AG10803 (cell line): ENCODE measurements at regions not wholly inside any gene's neighbourhood (a gene's known extent, or its start where the extent isn't known, plus 50 kb on each side); places are given as distances from the start of the nearest gene placed in this dataset.

Experiments
- DNase-seq: peaks from one replicate; pipeline ENCODE4 v3.0.0; 2010; ENCODE audit warnings: low read depth
- H3K4me3 ChIP-seq: 2 replicates; pipeline ENCODE4 v1.5.1; 2011; ENCODE audit warnings: mild to moderate bottlenecking, low read length, control low read depth
- CTCF ChIP-seq: conservative IDR thresholded peaks from 2 replicates; pipeline ENCODE4 v1.5.1; 2011; ENCODE audit warnings: mild to moderate bottlenecking, low read length, control low read depth, inconsistent platforms

GRCh38 chr18:24585996-24586566 is 125.6 kb downstream of the HRH4 start:
- H3K4me3 ChIP-seq: no peak overlapping the region
- TF ChIP-seq CTCF: no peak
- no peak for DNase-seq

- no peak for TF ChIP-seq CTCF
- H3K4me3 ChIP-seq: no peak overlapping the region
- DNase-seq: no peak
Measured at GRCh38 chr18:24586662-24587360, 126.4 kb downstream of the HRH4 start.

GRCh38 chr18:24588440-24588839 is 128.0 kb downstream of the HRH4 start:
- no peak overlapping the region for H3K4me3 ChIP-seq
- no peak for DNase-seq
- TF ChIP-seq CTCF: no peak

- no peak for DNase-seq
- no peak overlapping the region for H3K4me3 ChIP-seq
- no peak for TF ChIP-seq CTCF
Measured at GRCh38 chr18:24590946-24591345, 130.5 kb downstream of the HRH4 start.

GRCh38 chr18:24593401-24593800 is 133.0 kb downstream of the HRH4 start:
- no peak for DNase-seq
- no peak overlapping the region for H3K4me3 ChIP-seq
- no peak for TF ChIP-seq CTCF

- no peak overlapping the region for H3K4me3 ChIP-seq
- no peak for TF ChIP-seq CTCF
- no peak for DNase-seq
Measured at GRCh38 chr18:24593886-24594285, 133.4 kb downstream of the HRH4 start.

GRCh38 chr18:24595561-24596031 is 135.2 kb downstream of the HRH4 start:
- DNase-seq: no peak
- no peak for TF ChIP-seq CTCF
- no peak overlapping the region for H3K4me3 ChIP-seq
